ENCODE measurements at regions not wholly inside any gene's neighbourhood (a gene's known extent, or its start where the extent isn't known, plus 50 kb on each side); places are given as distances from the start of the nearest gene placed in this dataset.

- no peak for DNase-seq
Measured at GRCh38 chr17:5821803-5822202, 237.5 kb upstream of the NLRP1 start.

- DNase-seq = no peak
Measured at GRCh38 chr17:5822281-5823060, 238.2 kb upstream of the NLRP1 start.

- no peak for DNase-seq
Measured at GRCh38 chr17:5823219-5823618, 238.9 kb upstream of the NLRP1 start.

- DNase-seq = no peak
Measured at GRCh38 chr17:5825717-5826330, 241.5 kb upstream of the NLRP1 start.

GRCh38 chr17:5826384-5826783 lies 242.1 kb upstream of the NLRP1 start:
- DNase-seq = no peak

- DNase-seq = no peak
Measured at GRCh38 chr17:5830921-5831320, 239.3 kb upstream of the WSCD1 start.

- DNase-seq = no peak
Measured at GRCh38 chr17:5832886-5833285, 237.3 kb upstream of the WSCD1 start.

- no peak for DNase-seq
Measured at GRCh38 chr17:5837055-5837491, 233.1 kb upstream of the WSCD1 start.

- no peak for DNase-seq
Measured at GRCh38 chr17:5838661-5839300, 231.4 kb upstream of the WSCD1 start.

GRCh38 chr17:5840811-5841446 lies 229.2 kb upstream of the WSCD1 start:
- DNase-seq = peak in 1 of 2 experiments; percentile 1

GRCh38 chr17:5841862-5842261 lies 228.3 kb upstream of the WSCD1 start:
- no peak for DNase-seq

GRCh38 chr17:5843366-5844026 lies 226.7 kb upstream of the WSCD1 start:
- no peak for DNase-seq

GRCh38 chr17:5846001-5846400 lies 224.2 kb upstream of the WSCD1 start:
- DNase-seq = no peak

GRCh38 chr17:5854871-5855554 lies 215.2 kb upstream of the WSCD1 start:
- DNase-seq = no peak

- DNase-seq = no peak
Measured at GRCh38 chr17:5861246-5861645, 208.9 kb upstream of the WSCD1 start.

GRCh38 chr17:5861854-5862253 lies 208.3 kb upstream of the WSCD1 start:
- no peak for DNase-seq

- DNase-seq = no peak
Measured at GRCh38 chr17:5862395-5862794, 207.8 kb upstream of the WSCD1 start.

GRCh38 chr17:5864741-5865657 lies 205.2 kb upstream of the WSCD1 start:
- no peak for DNase-seq

- DNase-seq = no peak
Measured at GRCh38 chr17:5866978-5867377, 203.2 kb upstream of the WSCD1 start.

- no peak for DNase-seq
Measured at GRCh38 chr17:5869041-5869745, 201.0 kb upstream of the WSCD1 start.

All from NCI-H524 (cell line).